ENCODE measurements at regions not wholly inside any gene's neighbourhood (a gene's known extent, or its start where the extent isn't known, plus 50 kb on each side); places are given as distances from the start of the nearest gene placed in this dataset.

GRCh38 chr18:40678318-40678717 lies 1276.7 kb upstream of the PIK3C3 start:
- Histone ChIP-seq H3K9ac (ENCODE audit: low read length) (no peak overlapping the region), H3K36me3 (ENCODE audit: control insufficient read depth, insufficient read depth, low read length, severe bottlenecking) (no peaks in the 10 kb centered on the region), H3K27me3 (replicated peaks; ENCODE audit: control insufficient read depth, insufficient read depth, low read length) (no peaks in the 10 kb centered on the region), H3K4me3 (ENCODE audit: low read length) (no peak overlapping the region), H3K9me3 (ENCODE audit: control insufficient read depth, low read length) (no peaks in the 10 kb centered on the region), H3K4me1 (ENCODE audit: control insufficient read depth, insufficient read depth, low read length) (no peaks in the 10 kb centered on the region)
- DNase-seq (ENCODE audit: low read depth) = no peak

GRCh38 chr18:40676668-40677067 lies 1278.4 kb upstream of the PIK3C3 start:
- Histone ChIP-seq H3K4me3 (ENCODE audit: low read length) (no peak overlapping the region), H3K9me3 (ENCODE audit: control insufficient read depth, low read length) (no peaks in the 10 kb centered on the region), H3K4me1 (ENCODE audit: control insufficient read depth, insufficient read depth, low read length) (no peaks in the 10 kb centered on the region), H3K36me3 (ENCODE audit: control insufficient read depth, insufficient read depth, low read length, severe bottlenecking) (no peaks in the 10 kb centered on the region), H3K27me3 (replicated peaks; ENCODE audit: control insufficient read depth, insufficient read depth, low read length) (no peaks in the 10 kb centered on the region), H3K9ac (ENCODE audit: low read length) (no peak overlapping the region)
- no peak for DNase-seq (ENCODE audit: low read depth)

GRCh38 chr18:40673150-40673549 lies 1281.9 kb upstream of the PIK3C3 start:
- no peaks in the 10 kb centered on the region for H3K9me3 ChIP-seq (ENCODE audit: control insufficient read depth, low read length)
- no peaks in the 10 kb centered on the region for H3K27me3 ChIP-seq (replicated peaks; ENCODE audit: control insufficient read depth, insufficient read depth, low read length)
- no peak overlapping the region for H3K4me3 ChIP-seq (ENCODE audit: low read length)
- no peaks in the 10 kb centered on the region for H3K36me3 ChIP-seq (ENCODE audit: control insufficient read depth, insufficient read depth, low read length, severe bottlenecking)
- H3K4me1 ChIP-seq (ENCODE audit: control insufficient read depth, insufficient read depth, low read length) = no peaks in the 10 kb centered on the region
- no peak for DNase-seq (ENCODE audit: low read depth)
- H3K9ac ChIP-seq (ENCODE audit: low read length) = no peak overlapping the region

GRCh38 chr18:40672590-40672989 lies 1282.4 kb upstream of the PIK3C3 start:
- Histone ChIP-seq H3K4me3 (ENCODE audit: low read length) (no peak overlapping the region), H3K9me3 (ENCODE audit: control insufficient read depth, low read length) (no peaks in the 10 kb centered on the region), H3K9ac (ENCODE audit: low read length) (no peak overlapping the region), H3K27me3 (replicated peaks; ENCODE audit: control insufficient read depth, insufficient read depth, low read length) (no peaks in the 10 kb centered on the region), H3K36me3 (ENCODE audit: control insufficient read depth, insufficient read depth, low read length, severe bottlenecking) (no peaks in the 10 kb centered on the region), H3K4me1 (ENCODE audit: control insufficient read depth, insufficient read depth, low read length) (no peaks in the 10 kb centered on the region)
- no peak for DNase-seq (ENCODE audit: low read depth)

- Histone ChIP-seq H3K27me3 (replicated peaks; ENCODE audit: control insufficient read depth, insufficient read depth, low read length) (no peaks in the 10 kb centered on the region), H3K36me3 (ENCODE audit: control insufficient read depth, insufficient read depth, low read length, severe bottlenecking) (no peaks in the 10 kb centered on the region), H3K4me3 (ENCODE audit: low read length) (no peak overlapping the region), H3K9ac (ENCODE audit: low read length) (no peak overlapping the region), H3K9me3 (ENCODE audit: control insufficient read depth, low read length) (no peaks in the 10 kb centered on the region), H3K4me1 (ENCODE audit: control insufficient read depth, insufficient read depth, low read length) (no peaks in the 10 kb centered on the region)
- no peak for DNase-seq (ENCODE audit: low read depth)
Observed at GRCh38 chr18:40670668-40671375, 1284.2 kb upstream of the PIK3C3 start.

GRCh38 chr18:40662898-40663437 lies 1292.1 kb upstream of the PIK3C3 start:
- H3K9ac ChIP-seq (ENCODE audit: low read length) = no peak overlapping the region
- no peaks in the 10 kb centered on the region for H3K27me3 ChIP-seq (replicated peaks; ENCODE audit: control insufficient read depth, insufficient read depth, low read length)
- H3K36me3 ChIP-seq (ENCODE audit: control insufficient read depth, insufficient read depth, low read length, severe bottlenecking) = no peaks in the 10 kb centered on the region
- no peak for DNase-seq (ENCODE audit: low read depth)
- H3K4me3 ChIP-seq (ENCODE audit: low read length) = no peak overlapping the region
- no peaks in the 10 kb centered on the region for H3K4me1 ChIP-seq (ENCODE audit: control insufficient read depth, insufficient read depth, low read length)
- H3K9me3 ChIP-seq (ENCODE audit: control insufficient read depth, low read length) = no peaks in the 10 kb centered on the region

- Histone ChIP-seq H3K9me3 (ENCODE audit: control insufficient read depth, low read length) (no peaks in the 10 kb centered on the region), H3K27me3 (replicated peaks; ENCODE audit: control insufficient read depth, insufficient read depth, low read length) (no peaks in the 10 kb centered on the region), H3K9ac (ENCODE audit: low read length) (no peak overlapping the region), H3K36me3 (ENCODE audit: control insufficient read depth, insufficient read depth, low read length, severe bottlenecking) (no peaks in the 10 kb centered on the region), H3K4me1 (ENCODE audit: control insufficient read depth, insufficient read depth, low read length) (no peaks in the 10 kb centered on the region), H3K4me3 (ENCODE audit: low read length) (no peak overlapping the region)
- no peak for DNase-seq (ENCODE audit: low read depth)
Observed at GRCh38 chr18:40653682-40654081, 1301.4 kb upstream of the PIK3C3 start.

GRCh38 chr18:40652321-40652720 lies 1302.7 kb upstream of the PIK3C3 start:
- H3K4me1 ChIP-seq (ENCODE audit: control insufficient read depth, insufficient read depth, low read length) = no peaks in the 10 kb centered on the region
- no peak for DNase-seq (ENCODE audit: low read depth)
- no peaks in the 10 kb centered on the region for H3K9me3 ChIP-seq (ENCODE audit: control insufficient read depth, low read length)
- H3K36me3 ChIP-seq (ENCODE audit: control insufficient read depth, insufficient read depth, low read length, severe bottlenecking) = no peaks in the 10 kb centered on the region
- H3K27me3 ChIP-seq (replicated peaks; ENCODE audit: control insufficient read depth, insufficient read depth, low read length) = no peaks in the 10 kb centered on the region
- H3K4me3 ChIP-seq (ENCODE audit: low read length) = no peak overlapping the region
- no peak overlapping the region for H3K9ac ChIP-seq (ENCODE audit: low read length)

GRCh38 chr18:40651163-40651562 lies 1303.9 kb upstream of the PIK3C3 start:
- Histone ChIP-seq H3K9ac (ENCODE audit: low read length) (no peak overlapping the region), H3K27me3 (replicated peaks; ENCODE audit: control insufficient read depth, insufficient read depth, low read length) (no peaks in the 10 kb centered on the region), H3K4me3 (ENCODE audit: low read length) (no peak overlapping the region), H3K36me3 (ENCODE audit: control insufficient read depth, insufficient read depth, low read length, severe bottlenecking) (no peaks in the 10 kb centered on the region), H3K9me3 (ENCODE audit: control insufficient read depth, low read length) (no peaks in the 10 kb centered on the region), H3K4me1 (ENCODE audit: control insufficient read depth, insufficient read depth, low read length) (no peaks in the 10 kb centered on the region)
- no peak for DNase-seq (ENCODE audit: low read depth)

GRCh38 chr18:40642692-40643229 lies 1312.3 kb upstream of the PIK3C3 start:
- Histone ChIP-seq H3K36me3 (ENCODE audit: control insufficient read depth, insufficient read depth, low read length, severe bottlenecking) (no peaks in the 10 kb centered on the region), H3K9me3 (ENCODE audit: control insufficient read depth, low read length) (no peaks in the 10 kb centered on the region), H3K27me3 (replicated peaks; ENCODE audit: control insufficient read depth, insufficient read depth, low read length) (no peaks in the 10 kb centered on the region), H3K9ac (ENCODE audit: low read length) (no peak overlapping the region), H3K4me1 (ENCODE audit: control insufficient read depth, insufficient read depth, low read length) (no peaks in the 10 kb centered on the region), H3K4me3 (ENCODE audit: low read length) (no peak overlapping the region)
- no peak for DNase-seq (ENCODE audit: low read depth)

GRCh38 chr18:40631319-40631718 lies 1323.7 kb upstream of the PIK3C3 start:
- Histone ChIP-seq H3K36me3 (ENCODE audit: control insufficient read depth, insufficient read depth, low read length, severe bottlenecking) (no peaks in the 10 kb centered on the region), H3K4me1 (ENCODE audit: control insufficient read depth, insufficient read depth, low read length) (no peaks in the 10 kb centered on the region), H3K27me3 (replicated peaks; ENCODE audit: control insufficient read depth, insufficient read depth, low read length) (no peaks in the 10 kb centered on the region), H3K4me3 (ENCODE audit: low read length) (no peak overlapping the region), H3K9ac (ENCODE audit: low read length) (no peak overlapping the region), H3K9me3 (ENCODE audit: control insufficient read depth, low read length) (peaks cover 3% of the 10 kb centered on the region)
- DNase-seq (ENCODE audit: low read depth) = no peak
